ENCODE measurements at regions not wholly inside any gene's neighbourhood (a gene's known extent, or its start where the extent isn't known, plus 50 kb on each side); places are given as distances from the start of the nearest gene placed in this dataset.
"Not testable (repeated sequence)": the region's sequence is repeated elsewhere in the genome, so short reads cannot be mapped to it uniquely, and the experiment has no call there.

- DNase-seq: not testable (repeated sequence)
Observed at GRCh38 chr2:87439617-87440204, 308.2 kb upstream of the PLGLB2 start.

GRCh38 chr2:87440650-87441049 is 307.2 kb upstream of the PLGLB2 start:
- DNase-seq: not testable (repeated sequence)

GRCh38 chr2:87441375-87441774 is 306.5 kb upstream of the PLGLB2 start:
- not testable (repeated sequence) for DNase-seq

- DNase-seq: not testable (repeated sequence)
Observed at GRCh38 chr2:87442983-87443577, 304.8 kb upstream of the PLGLB2 start.

- DNase-seq: not testable (repeated sequence)
Observed at GRCh38 chr2:87444951-87445350, 302.9 kb upstream of the PLGLB2 start.

- DNase-seq: not testable (repeated sequence)
Observed at GRCh38 chr2:87445613-87446312, 302.1 kb upstream of the PLGLB2 start.

- DNase-seq: not testable (repeated sequence)
Observed at GRCh38 chr2:87446313-87446696, 301.6 kb upstream of the PLGLB2 start.

GRCh38 chr2:87449462-87449980 is 298.4 kb upstream of the PLGLB2 start:
- not testable (repeated sequence) for DNase-seq

- not testable (repeated sequence) for DNase-seq
Observed at GRCh38 chr2:87452193-87452592, 295.7 kb upstream of the PLGLB2 start.

- not testable (repeated sequence) for DNase-seq
Observed at GRCh38 chr2:87452861-87453260, 295.0 kb upstream of the PLGLB2 start.

- DNase-seq: not testable (repeated sequence)
Observed at GRCh38 chr2:87453965-87454364, 293.9 kb upstream of the PLGLB2 start.

- DNase-seq: peak; percentile 35 to 51
Observed at GRCh38 chr2:87454421-87454820, 293.5 kb upstream of the PLGLB2 start.

GRCh38 chr2:87455209-87455853 is 292.6 kb upstream of the PLGLB2 start:
- not testable (repeated sequence) for DNase-seq

- not testable (repeated sequence) for DNase-seq
Observed at GRCh38 chr2:87455854-87456249, 292.0 kb upstream of the PLGLB2 start.

GRCh38 chr2:87456477-87457128 is 291.3 kb upstream of the PLGLB2 start:
- peak in 1 of 2 donors; percentile 6 for DNase-seq

- not testable (repeated sequence) for DNase-seq
Observed at GRCh38 chr2:87457129-87457499, 290.8 kb upstream of the PLGLB2 start.

GRCh38 chr2:87458938-87459337 is 288.9 kb upstream of the PLGLB2 start:
- DNase-seq: not testable (repeated sequence)

GRCh38 chr2:87460104-87460503 is 287.8 kb upstream of the PLGLB2 start:
- peak; percentile 17 to 34 for DNase-seq

GRCh38 chr2:87460662-87461061 is 287.2 kb upstream of the PLGLB2 start:
- DNase-seq: not testable (repeated sequence)

- not testable (repeated sequence) for DNase-seq
Observed at GRCh38 chr2:87461671-87462070, 286.2 kb upstream of the PLGLB2 start.

- peak in 1 of 2 donors; percentile 64 for DNase-seq
Observed at GRCh38 chr2:87464219-87464618, 283.7 kb upstream of the PLGLB2 start.

- not testable (repeated sequence) for DNase-seq
Observed at GRCh38 chr2:87465730-87466129, 282.2 kb upstream of the PLGLB2 start.
